NCI-H460 (cell line): ENCODE measurements at regions not wholly inside any gene's neighbourhood (a gene's known extent, or its start where the extent isn't known, plus 50 kb on each side); places are given as distances from the start of the nearest gene placed in this dataset.
"Not testable (repeated sequence)": the region's sequence is repeated elsewhere in the genome, so short reads cannot be mapped to it uniquely, and the experiment has no call there.

ENCODE experiments used
- DNase-seq: peaks from one replicate; pipeline ENCODE4 v3.0.0-alpha.2; 2016; ENCODE audit warnings: low read depth; ENCODE audit errors: extremely low read depth

- no peak for DNase-seq
Observed at GRCh38 chr2:8599421-8600242, 82.2 kb upstream of the ID2 start.

DNA sequence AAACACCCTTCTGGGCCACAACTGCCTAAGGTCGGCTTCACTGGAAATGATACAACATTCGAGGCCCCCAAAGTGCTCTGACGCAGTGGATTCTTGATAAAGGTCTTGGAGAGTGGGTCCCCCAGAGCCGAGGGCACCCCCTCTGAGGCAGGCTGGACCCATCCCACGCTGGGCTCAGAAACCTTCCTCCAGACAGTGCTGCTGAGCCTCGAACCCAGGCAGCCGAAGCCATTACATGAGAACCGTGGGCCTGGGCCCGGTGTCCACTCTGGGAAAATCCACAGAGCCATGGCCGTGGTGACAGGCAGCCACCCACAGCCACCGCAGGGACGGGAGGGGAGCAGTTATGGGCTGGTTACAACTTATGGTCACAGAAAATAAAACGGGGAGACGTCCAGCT lies 81.4 kb upstream of the ID2 start:
- DNase-seq = no peak

DNA sequence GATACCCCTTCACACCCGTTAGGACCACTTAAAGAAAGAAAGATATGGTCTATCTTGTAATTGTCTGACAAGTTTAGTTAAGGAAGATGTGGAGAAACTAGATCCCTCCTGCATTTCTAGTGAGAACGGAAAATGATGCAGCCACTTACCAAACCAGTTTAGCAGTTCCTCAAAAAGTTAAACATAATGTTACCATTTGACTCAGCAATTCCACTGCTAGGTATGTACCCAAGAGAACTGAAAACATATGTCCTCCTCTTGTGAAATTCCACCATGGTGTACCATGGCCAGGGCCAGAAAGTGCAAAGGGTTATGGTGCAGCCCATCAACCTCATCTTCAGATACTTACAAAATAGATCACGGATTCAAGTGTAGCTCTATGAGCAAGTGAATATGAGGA lies 79.0 kb upstream of the ID2 start:
- no peak for DNase-seq

DNA sequence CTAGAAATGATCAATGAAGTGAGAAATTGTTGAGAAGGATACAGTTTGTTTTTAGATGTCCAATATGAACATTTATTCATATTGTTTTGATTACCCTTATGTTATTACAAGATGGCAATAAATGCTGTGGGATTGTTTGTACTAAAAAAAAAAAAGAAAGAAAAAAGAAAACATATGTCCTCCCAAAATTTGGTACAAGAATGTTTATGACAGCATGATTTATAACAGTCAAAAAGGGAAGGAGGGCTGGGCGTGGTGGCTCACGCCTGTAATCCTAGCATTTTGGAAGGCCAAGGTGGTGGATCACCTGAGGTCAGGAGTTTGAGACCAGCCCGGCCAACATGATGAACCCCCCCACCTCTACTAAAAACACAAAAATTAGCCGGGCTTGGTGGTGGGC lies 78.5 kb upstream of the ID2 start:
- DNase-seq = not testable (repeated sequence)

- DNase-seq = no peak
Observed at GRCh38 chr2:8604262-8604661, 77.6 kb upstream of the ID2 start.

DNA sequence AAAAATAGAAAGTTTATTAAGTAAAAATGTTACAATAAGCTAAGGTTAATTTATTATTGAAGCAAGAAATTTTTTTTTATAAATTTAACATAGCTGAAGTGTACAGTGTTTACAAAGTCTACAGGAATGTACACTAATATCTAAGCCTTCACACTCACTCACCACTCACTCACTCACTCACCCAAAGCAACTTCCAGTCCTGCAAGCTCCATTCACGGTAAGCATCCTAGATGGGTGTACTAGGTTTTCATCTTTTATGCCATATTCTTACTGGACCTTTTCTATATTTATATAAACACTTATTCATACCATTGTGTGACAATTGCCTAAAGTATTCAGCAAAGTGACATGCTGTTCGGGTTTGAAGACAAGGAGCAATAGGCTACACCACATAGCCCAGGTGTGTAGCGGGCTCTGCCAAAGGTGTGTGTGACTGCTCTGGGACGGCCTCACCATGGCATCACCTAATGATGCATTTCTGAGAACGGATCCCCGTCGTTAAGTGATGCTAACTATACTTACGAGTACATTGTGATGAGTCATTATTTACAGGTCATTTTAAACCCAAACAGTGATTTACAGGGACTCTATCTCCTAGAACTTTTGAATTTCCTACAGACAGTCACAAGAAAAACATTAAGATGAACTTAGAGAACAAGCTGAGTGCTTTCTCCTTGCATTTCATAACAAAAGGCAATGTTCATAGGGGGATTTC lies 76.3 kb upstream of the ID2 start:
- DNase-seq = peak; percentile 58

- DNase-seq = no peak
Observed at GRCh38 chr2:8606226-8606625, 75.6 kb upstream of the ID2 start.

- DNase-seq = no peak
Observed at GRCh38 chr2:8606649-8607550, 75.0 kb upstream of the ID2 start.

GRCh38 chr2:8607606-8608005 lies 74.2 kb upstream of the ID2 start:
- no peak for DNase-seq

- DNase-seq = no peak
Observed at GRCh38 chr2:8608411-8608954, 73.4 kb upstream of the ID2 start.

GRCh38 chr2:8609357-8609811 lies 72.5 kb upstream of the ID2 start:
- DNase-seq = no peak

DNA sequence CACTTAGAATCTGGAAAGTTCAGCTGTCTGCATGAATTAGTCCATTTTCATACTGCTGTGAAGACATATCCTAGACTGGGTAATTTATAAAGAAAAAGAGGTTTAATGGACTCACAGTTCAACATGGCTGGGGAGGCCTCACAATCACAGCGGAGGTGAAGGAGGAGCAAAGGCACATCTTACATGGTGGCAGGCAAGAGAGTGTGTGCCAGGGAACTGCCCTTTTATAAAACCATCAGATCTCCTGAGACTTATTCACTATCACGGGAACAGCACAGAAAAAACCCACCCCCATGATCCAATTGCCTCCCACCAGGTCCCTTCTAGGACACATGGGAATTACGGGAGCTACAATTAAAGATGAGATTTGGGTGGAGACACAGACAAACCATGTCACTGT lies 71.1 kb upstream of the ID2 start:
- not testable (repeated sequence) for DNase-seq

DNA sequence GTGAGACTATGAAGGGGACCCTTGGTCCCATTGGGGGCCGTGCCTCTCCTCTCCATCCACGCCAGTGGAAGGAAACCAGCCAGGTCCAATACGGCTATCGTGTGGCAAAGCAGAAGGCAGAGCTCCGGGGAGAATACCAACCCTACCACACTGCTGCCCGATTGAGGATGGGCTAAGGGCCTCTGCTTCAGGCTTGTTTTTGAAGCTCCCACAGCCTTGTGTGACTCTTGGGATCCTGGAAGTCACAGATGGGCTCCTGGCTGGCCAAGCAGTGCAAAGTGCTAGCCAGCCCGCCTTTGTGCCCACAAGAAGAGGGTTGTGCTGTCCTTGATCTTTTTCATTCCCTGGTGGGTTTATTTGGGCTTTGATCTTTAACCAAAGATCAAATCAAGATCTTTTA lies 70.6 kb upstream of the ID2 start:
- DNase-seq = no peak

DNA sequence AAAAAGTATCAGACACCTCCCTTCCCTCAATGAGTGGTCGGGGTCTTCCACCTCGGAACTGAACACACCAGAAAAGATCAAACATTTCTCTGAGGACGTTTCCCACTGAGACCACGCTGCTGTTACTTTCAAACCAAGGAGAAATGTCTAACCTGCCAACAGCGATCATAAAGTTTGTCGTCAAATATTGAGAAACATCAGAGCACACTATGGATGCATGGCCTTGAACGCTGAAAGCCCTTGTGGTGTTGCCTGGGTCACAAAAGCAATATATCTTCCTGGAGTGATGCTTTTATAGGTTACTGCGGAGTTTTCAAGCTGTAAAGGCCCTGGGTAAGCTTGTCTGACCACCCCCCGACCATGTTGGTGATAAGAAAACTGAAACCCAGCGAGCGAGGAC lies 70.2 kb upstream of the ID2 start:
- no peak for DNase-seq

- DNase-seq = no peak
Observed at GRCh38 chr2:8612734-8613179, 69.1 kb upstream of the ID2 start.

DNA sequence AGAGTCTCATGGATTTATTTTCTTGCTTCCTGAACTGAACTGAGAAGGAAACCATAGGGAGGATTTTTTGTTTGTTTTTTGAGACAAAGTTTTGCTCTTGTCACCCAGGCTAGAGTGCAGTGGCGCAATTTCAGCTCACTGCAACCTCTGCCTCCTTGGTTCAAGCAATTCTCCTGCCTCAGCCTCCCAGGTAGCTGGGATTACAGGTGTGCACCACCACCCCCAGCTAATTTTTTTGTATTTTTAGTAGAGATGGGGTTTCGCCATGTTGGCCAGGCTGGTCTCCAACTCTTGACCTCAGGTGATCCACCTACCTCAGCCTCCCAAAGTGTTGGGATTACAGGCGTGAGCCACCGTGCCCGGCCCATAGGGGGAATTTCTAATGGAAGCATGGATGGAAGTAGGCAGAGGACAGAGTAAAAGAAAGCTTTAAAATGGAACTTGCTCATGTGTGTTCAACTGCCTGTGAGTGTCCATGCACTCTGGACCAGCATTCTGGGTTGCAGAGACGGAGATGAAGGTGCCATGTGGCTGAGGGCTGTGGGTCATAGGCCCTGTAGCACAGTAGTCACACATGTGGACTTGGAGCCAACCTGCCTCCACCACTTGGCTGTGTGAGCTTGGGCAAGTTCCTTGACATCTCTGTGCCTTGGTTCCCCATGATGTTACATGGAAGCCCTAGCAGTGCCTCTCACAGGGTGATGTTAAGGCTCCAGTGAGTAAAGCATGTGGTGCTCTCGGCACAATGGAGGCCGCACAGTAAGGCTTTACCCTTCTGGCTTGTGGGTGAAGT lies 68.5 kb upstream of the ID2 start:
- DNase-seq = not testable (repeated sequence)

GRCh38 chr2:8614646-8615045 lies 67.2 kb upstream of the ID2 start:
- no peak for DNase-seq

DNA sequence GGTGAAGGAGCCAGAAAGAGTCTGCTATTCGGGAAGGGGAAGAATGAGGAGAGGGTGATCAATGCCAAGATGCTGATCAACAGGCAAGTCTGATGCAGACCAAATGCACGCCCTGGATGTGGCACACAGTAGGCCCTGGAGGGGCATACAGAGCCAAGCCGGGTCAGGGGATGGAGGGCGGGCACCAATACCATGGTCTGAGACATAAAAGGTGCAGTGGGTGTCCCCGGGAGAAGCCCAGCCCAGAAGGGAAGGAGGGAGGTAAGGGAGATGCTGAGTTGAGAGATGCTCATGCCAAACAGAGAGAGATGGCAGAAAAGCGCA lies 66.6 kb upstream of the ID2 start:
- no peak for DNase-seq

DNA sequence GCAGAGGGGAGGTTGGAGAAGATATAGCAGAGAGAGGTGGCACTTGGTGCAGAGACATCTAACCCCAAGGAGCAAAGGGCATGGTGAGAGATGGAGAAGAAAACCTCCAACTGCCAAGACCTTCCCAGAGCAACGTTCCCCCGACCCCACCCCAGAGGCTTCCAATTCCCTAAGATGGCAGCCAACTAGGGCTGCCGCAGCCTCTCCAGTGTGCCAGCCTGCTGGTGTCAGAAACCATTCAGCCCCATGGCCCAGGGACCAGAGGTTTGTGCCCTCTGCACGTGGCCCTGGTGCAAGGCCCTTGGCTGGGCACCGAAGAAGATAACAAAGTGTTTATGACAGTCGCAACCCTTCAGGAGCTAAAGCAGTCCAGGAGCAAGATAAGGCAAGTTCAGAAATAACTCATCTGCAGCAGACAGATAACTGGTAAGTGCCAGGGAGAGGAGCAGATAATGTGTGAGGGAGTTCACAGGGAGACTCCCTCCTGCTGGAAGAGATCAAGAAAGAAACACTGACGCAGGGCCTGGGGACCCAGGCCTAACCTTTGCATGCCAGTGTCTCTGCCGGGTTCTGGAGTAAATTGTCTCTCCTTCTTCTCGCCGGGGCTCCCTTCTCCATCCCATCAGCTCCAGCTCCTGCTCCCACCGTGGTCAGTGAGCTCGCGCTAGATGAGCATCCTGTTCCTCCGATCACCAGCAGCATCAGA lies 66.1 kb upstream of the ID2 start:
- no peak for DNase-seq

DNA sequence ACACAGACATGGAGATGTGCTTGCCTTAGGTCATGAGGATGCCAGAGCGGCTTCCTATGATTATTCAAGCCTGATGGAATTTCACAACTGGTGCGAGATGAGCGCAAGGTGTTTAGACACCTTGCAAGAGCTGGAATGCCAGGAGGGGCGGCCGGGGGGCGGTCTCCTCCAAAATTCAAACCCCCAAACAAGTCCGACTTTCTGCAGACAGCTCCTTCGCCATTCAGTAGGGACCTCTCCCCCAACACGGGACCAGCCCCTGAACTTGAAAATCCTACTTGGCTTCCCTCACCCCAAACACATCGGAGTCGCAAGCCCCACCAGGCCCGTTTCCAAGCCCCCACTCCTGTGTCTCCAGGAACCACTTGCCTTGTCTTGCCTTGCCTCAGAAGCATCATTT lies 64.8 kb upstream of the ID2 start:
- no peak for DNase-seq
